Mammary epithelial cell (primary cell): ENCODE measurements at regions not wholly inside any gene's neighbourhood (a gene's known extent, or its start where the extent isn't known, plus 50 kb on each side); places are given as distances from the start of the nearest gene placed in this dataset.

Experiments used
- CTCF ChIP-seq, 2 donors: IDR thresholded peaks in 1 of 2; conservative IDR thresholded peaks in 1 of 2; 2 replicates each; pipeline ENCODE4 v1.5.1; 2011 to 2012; ENCODE audit warnings: inconsistent platforms in 2 of 2, low read length in 2 of 2, mild to moderate bottlenecking in 2 of 2, control low read depth in 1 of 2, low read depth in 1 of 2; ENCODE audit not compliant: insufficient read depth in 1 of 2; ENCODE audit errors: extremely low read depth in 1 of 2
- EZH2 ChIP-seq: IDR thresholded peaks from 2 replicates; pipeline ENCODE4 v1.6.1; 2012; ENCODE audit warnings: low read length, inconsistent platforms, borderline replicate concordance

GRCh38 chr3:193040836-193041672, 123.4 kb upstream of the MB21D2 start:
- TF ChIP-seq CTCF (conservative IDR thresholded peaks at IDR 0.05 in 1 of 2, IDR thresholded peaks at IDR 0.05 in 1 of 2; ENCODE audit: extremely low read depth in 1 of 2, insufficient read depth in 1 of 2, low read depth in 1 of 2, low read length in 2 of 2), result peak; percentile 41 to 61
- no peak for TF ChIP-seq EZH2
